COLO668 (cell line): ENCODE measurements at regions not wholly inside any gene's neighbourhood (a gene's known extent, or its start where the extent isn't known, plus 50 kb on each side); places are given as distances from the start of the nearest gene placed in this dataset.
"Not testable (repeated sequence)": the region's sequence is repeated elsewhere in the genome, so short reads cannot be mapped to it uniquely, and the experiment has no call there.

Source experiments
- DNase-seq: peaks from one replicate; lab custom pipeline; 2025; ENCODE audit not compliant: unreplicated experiment; lab: John Stamatoyannopoulos, UW

DNA sequence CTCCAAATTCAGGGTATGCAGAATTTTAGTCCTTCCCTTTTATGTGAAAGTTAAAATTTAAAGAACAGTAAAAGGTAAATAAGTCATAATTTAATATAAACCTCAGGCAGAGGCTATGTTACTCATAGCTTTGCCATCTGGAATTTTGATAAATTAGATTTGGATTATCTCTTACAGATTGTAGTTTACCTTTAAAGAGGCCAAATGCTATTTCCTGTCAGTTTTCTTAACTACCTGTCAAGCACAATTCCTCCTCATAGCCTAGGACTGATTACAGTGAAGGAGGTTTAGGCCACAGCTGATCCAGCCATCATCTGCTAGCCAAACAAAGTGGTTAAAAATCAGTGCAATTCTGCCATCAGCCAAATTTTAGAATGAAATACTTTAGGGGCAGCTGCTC is 128.1 kb downstream of the MFAP3L start:
- no peak for DNase-seq

DNA sequence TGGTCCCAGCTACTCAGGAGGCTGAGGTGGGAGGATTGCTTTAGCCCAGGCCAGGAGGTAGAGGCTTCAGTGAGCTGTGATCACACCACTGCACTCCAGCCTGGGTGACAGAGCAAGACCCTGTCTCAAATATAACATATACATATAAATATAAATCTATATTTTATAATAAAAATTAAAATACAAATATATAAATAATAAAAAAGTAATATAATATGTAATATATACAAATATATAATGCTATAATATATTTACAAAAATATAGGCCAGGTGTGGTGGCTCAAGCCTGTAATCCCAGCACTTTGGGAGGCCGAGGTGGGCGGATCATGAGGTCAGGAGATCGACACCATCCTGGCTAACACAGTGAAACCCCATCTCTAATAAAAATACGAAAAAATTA is 131.4 kb downstream of the MFAP3L start:
- not testable (repeated sequence) for DNase-seq

DNA sequence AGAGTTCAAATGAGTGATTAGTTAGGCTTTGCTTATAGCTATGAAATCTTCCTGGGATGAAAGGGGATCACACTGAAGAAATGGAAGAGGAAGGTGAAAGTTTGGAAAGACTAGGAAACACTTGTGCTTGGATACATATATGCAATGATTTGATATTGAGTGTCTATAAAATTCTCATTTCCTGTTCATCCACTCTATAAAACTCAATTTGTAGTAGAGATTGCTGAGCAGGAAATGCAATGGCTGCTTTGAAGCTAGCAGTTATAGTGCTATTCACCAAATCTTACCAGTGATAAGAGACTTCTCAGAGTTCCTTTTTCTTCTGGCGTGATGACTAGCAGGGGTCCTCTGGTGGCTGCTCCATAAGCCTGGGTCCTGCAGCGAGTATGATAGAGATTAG is 128.1 kb upstream of the HPF1 start:
- DNase-seq: no peak

DNA sequence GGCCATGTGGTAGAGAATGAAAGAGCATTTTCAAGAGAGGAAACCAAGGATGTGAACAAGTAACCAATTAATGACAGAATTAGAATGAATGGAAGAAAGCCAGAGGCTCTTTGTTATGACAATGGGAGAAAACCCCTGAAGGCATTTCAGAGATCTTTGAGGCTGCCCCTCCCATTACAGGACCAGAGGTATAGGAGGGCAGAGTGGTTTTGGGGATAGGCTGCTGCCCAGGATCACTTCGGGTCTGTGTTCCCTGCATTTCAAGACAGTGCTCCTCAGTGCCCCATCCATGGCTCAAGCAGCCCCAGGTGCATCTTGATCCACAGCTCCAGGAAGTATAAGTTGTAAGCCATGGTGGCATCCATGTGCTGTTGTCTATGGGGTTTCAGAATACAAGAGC is 124.0 kb upstream of the HPF1 start:
- no peak for DNase-seq

- no peak for DNase-seq
Observed at GRCh38 chr4:169870507-169870906, 112.8 kb upstream of the HPF1 start.

DNA sequence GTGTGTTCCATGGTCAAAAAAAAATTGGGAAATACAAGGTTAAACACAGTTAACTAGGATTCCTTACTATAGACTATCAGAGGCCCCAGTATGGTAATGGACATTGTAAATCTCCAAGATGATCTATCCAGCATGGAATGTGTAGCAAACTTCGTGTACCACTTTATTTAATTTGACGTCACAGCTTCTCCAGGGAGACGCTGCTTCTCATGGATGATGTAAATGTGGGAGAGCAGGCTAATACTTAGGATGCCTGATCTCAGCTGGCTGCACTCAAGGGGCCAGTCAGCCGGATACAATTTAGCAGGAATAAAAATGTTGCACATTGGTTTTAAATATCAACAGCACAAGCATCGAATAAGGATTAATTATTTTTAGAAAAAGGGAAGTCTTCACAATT is 111.7 kb upstream of the HPF1 start:
- no peak for DNase-seq

- peak; percentile 15 for DNase-seq
Observed at GRCh38 chr4:169861593-169861992, 103.8 kb upstream of the HPF1 start.

GRCh38 chr4:169859366-169860216 is 101.8 kb upstream of the HPF1 start:
- no peak for DNase-seq

- peak; percentile 12 for DNase-seq
Observed at GRCh38 chr4:169854090-169854489, 96.3 kb upstream of the HPF1 start.

DNA sequence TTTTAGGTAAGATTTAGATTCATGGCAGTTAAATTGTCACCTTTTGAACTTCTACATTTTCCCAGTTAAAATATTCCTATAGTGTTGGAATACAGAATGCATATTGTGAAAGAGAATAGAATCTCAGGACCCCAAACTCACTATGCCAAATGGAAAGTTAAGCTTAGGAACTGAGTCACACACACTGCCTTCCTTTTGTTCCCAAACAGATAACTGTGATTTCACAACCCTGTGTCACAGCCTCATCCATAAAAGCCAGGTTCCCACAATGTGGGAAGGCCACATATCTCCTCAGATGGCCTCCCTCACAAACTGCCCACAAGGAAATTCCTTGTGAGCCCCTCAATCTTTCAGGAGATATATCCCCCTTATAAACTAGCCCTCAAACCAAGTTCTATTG is 94.7 kb upstream of the HPF1 start:
- no peak for DNase-seq

DNA sequence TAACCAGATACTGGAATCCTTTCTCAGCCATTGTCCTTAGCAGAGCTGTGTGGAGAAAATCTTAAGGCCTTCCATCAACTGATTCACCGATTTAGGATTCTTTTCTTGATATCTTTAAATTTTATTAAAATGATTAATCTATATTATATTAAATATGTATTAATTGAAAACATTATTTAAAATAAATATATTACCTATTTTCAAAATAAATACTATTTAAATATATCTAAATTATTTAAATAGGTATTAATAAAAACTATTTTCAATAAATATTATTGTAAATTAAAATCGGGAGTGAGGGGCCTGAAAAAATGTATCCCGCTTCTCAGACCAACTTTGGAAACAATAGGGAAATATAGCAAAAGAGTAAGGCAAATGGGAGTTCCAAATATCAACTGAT is 94.0 kb upstream of the HPF1 start:
- no peak for DNase-seq

DNA sequence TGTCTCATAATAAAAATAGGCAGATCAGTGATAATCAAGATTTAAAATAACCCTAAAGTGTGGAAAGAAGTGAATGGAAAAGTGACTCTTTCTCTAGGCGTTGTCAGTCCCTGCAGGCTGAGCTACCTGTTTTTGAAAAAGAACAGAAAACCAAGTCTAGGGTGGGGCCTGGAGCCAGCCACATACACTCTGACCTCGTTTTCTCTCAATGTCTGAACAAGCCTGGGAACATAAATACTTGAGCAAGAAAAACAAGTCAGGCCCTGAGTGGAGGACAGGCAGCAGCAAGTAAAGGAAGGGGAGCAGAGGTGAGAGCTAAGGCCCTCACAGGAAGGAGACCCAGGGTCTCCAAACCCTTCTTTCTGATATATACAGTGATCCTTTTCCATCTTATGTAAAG is 91.7 kb upstream of the HPF1 start:
- no peak for DNase-seq

DNA sequence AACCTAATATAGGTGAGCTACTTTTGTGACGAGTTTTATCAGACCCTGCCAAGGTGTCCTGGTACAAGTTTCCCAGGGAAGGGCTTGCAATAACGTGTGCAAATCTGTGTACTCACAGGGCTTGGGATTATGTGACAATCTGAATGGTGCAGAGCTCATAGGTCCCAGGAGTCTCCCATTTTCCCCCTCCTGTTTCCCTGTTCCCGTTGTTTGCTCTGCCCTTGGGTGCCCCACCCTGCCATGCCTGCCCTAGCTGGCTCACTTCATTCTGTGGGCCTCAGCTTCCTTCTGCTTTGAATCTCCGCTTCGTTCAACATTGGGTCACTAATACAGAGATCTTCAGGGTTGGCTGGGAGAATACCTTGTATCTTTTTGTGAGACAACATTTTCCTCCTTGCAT is 90.3 kb upstream of the HPF1 start:
- DNase-seq: no peak

DNA sequence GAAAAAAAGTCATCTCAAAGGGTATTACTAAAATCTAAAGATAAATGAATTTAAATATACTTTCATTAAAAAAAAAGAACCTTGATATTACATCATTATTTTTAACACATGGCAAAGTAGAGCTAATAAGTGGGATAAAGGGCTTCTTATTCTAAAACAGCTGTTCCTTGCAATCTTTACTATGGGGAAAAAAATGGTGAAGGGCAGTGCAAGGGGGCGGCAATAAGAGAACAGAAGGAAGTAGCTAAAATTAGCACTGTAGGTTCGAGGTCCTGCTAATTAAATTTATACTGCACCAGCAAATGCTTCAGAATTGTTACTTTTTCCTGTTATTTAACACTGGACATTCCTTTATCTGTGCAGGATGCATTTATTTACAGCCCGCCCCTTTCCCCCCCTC is 89.4 kb upstream of the HPF1 start:
- DNase-seq: no peak

GRCh38 chr4:169846396-169846795 is 88.7 kb upstream of the HPF1 start:
- DNase-seq: no peak

DNA sequence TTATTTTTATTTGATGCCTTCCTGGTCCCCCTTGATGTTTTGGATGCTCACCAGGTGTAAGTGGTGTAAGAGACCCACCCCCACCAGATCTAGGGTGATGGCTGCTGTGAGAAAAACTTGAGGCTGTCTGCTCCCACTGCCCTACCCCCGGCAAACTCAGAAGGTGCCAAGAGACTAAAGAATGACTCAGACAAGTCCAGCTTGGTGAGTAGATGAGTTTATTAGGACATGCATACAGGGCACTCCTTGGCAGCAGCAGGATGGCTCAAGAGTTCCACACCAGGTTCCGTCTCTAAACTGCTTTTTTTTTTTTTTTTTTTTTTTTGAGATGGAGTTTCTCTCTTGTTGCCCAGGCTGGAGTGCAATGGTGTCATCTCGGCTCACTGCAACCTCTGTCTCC is 84.0 kb upstream of the HPF1 start:
- no peak for DNase-seq

- no peak for DNase-seq
Observed at GRCh38 chr4:169840554-169840953, 82.8 kb upstream of the HPF1 start.

- DNase-seq: not testable (repeated sequence)
Observed at GRCh38 chr4:169828329-169828728, 70.6 kb upstream of the HPF1 start.

- DNase-seq: no peak
Observed at GRCh38 chr4:169826634-169827187, 69.0 kb upstream of the HPF1 start.

DNA sequence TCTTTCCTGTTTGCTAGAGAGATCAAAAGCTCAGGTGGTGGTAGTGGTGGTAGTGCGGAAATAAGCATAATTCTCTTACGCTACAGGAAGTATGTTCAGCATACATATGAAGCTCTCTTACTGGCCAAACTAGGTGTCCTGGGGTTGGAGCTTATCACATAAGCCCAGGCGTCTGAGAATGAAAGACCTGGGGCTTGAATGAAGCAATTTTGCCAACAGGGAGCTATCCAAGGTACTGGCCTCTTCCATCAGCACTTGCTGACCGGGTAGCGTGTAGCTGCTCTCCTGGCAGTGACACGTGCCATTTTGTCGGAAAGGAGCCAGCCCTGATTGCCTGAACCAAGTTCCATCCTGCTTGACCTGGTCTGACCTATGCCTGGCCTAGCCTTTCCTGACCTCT is 65.9 kb upstream of the HPF1 start:
- no peak for DNase-seq

- DNase-seq: no peak
Observed at GRCh38 chr4:169821402-169821801, 63.7 kb upstream of the HPF1 start.

GRCh38 chr4:169818063-169818679 is 60.4 kb upstream of the HPF1 start:
- DNase-seq: no peak
